ENCODE measurements at regions not wholly inside any gene's neighbourhood (a gene's known extent, or its start where the extent isn't known, plus 50 kb on each side); places are given as distances from the start of the nearest gene placed in this dataset.

- no peak for TF ChIP-seq Cebpa-rat (IDR thresholded peaks at IDR 0.05)
- no peak overlapping the region for H3K27ac ChIP-seq
Observed at GRCh38 chr11:112831969-112832766, 129.1 kb upstream of the NCAM1 start.

GRCh38 chr11:112834277-112834755, 126.9 kb upstream of the NCAM1 start:
- H3K4me2 ChIP-seq: no peak overlapping the region
- no peak overlapping the region for H3K4me3 ChIP-seq
- H3K27ac ChIP-seq: no peak overlapping the region
- H3K4me1 ChIP-seq: no peaks in the 10 kb centered on the region
- H3K36me3 ChIP-seq: no peaks in the 10 kb centered on the region
- H3K9ac ChIP-seq: no peak overlapping the region
- no peaks in the 10 kb centered on the region for H3K27me3 ChIP-seq
- no peak for TF ChIP-seq Cebpa-rat (IDR thresholded peaks at IDR 0.05)
- H3K9me3 ChIP-seq: no peaks in the 10 kb centered on the region
- H4K20me1 ChIP-seq: no peaks in the 10 kb centered on the region

More at GRCh38 chr11:112831969-112832766, 129.1 kb upstream of the NCAM1 start:
- H4K20me1 ChIP-seq: no peaks in the 10 kb centered on the region
- H3K9ac ChIP-seq: no peak overlapping the region
- no peaks in the 10 kb centered on the region for H3K36me3 ChIP-seq
- no peak overlapping the region for H3K4me3 ChIP-seq
- no peaks in the 10 kb centered on the region for H3K9me3 ChIP-seq
- no peaks in the 10 kb centered on the region for H3K27me3 ChIP-seq
- H3K4me1 ChIP-seq: no peaks in the 10 kb centered on the region
- no peak overlapping the region for H3K4me2 ChIP-seq

- Histone ChIP-seq H3K9ac (no peak overlapping the region), H3K4me1 (no peaks in the 10 kb centered on the region), H3K36me3 (no peaks in the 10 kb centered on the region), H4K20me1 (no peaks in the 10 kb centered on the region), H3K4me3 (no peak overlapping the region), H3K27ac (no peak overlapping the region), H3K4me2 (no peak overlapping the region), H3K9me3 (no peaks in the 10 kb centered on the region), H3K27me3 (no peaks in the 10 kb centered on the region)
- no peak for TF ChIP-seq Cebpa-rat (IDR thresholded peaks at IDR 0.05)
Observed at GRCh38 chr11:112835591-112836255, 125.5 kb upstream of the NCAM1 start.

GRCh38 chr11:112836256-112836602, 125.0 kb upstream of the NCAM1 start:
- Histone ChIP-seq H3K27ac (no peak overlapping the region), H3K4me3 (no peak overlapping the region), H3K9me3 (no peaks in the 10 kb centered on the region), H3K27me3 (no peaks in the 10 kb centered on the region), H3K4me2 (no peak overlapping the region), H3K4me1 (no peaks in the 10 kb centered on the region), H3K9ac (no peak overlapping the region), H4K20me1 (no peaks in the 10 kb centered on the region), H3K36me3 (no peaks in the 10 kb centered on the region)
- TF ChIP-seq Cebpa-rat (IDR thresholded peaks at IDR 0.05): no peak

GRCh38 chr11:112837162-112837826, 123.9 kb upstream of the NCAM1 start:
- H3K9me3 ChIP-seq: no peaks in the 10 kb centered on the region
- H3K9ac ChIP-seq: no peak overlapping the region
- no peaks in the 10 kb centered on the region for H3K4me1 ChIP-seq
- no peaks in the 10 kb centered on the region for H3K36me3 ChIP-seq
- no peaks in the 10 kb centered on the region for H4K20me1 ChIP-seq
- H3K27ac ChIP-seq: no peak overlapping the region
- no peak overlapping the region for H3K4me3 ChIP-seq
- TF ChIP-seq Cebpa-rat (IDR thresholded peaks at IDR 0.05): no peak
- H3K27me3 ChIP-seq: no peaks in the 10 kb centered on the region
- no peak overlapping the region for H3K4me2 ChIP-seq

- no peaks in the 10 kb centered on the region for H3K36me3 ChIP-seq
- H3K9me3 ChIP-seq: no peaks in the 10 kb centered on the region
- no peak overlapping the region for H3K9ac ChIP-seq
- H4K20me1 ChIP-seq: no peaks in the 10 kb centered on the region
- H3K4me3 ChIP-seq: no peak overlapping the region
- no peak overlapping the region for H3K4me2 ChIP-seq
- no peaks in the 10 kb centered on the region for H3K27me3 ChIP-seq
- no peak overlapping the region for H3K27ac ChIP-seq
- TF ChIP-seq Cebpa-rat (IDR thresholded peaks at IDR 0.05): no peak
- no peaks in the 10 kb centered on the region for H3K4me1 ChIP-seq
Observed at GRCh38 chr11:112839051-112839450, 122.2 kb upstream of the NCAM1 start.

GRCh38 chr11:112841729-112842128, 119.5 kb upstream of the NCAM1 start:
- Histone ChIP-seq H3K36me3 (no peaks in the 10 kb centered on the region), H3K9me3 (no peaks in the 10 kb centered on the region), H4K20me1 (no peaks in the 10 kb centered on the region), H3K4me2 (no peak overlapping the region), H3K27me3 (no peaks in the 10 kb centered on the region), H3K27ac (no peak overlapping the region), H3K9ac (no peak overlapping the region), H3K4me3 (no peak overlapping the region), H3K4me1 (no peaks in the 10 kb centered on the region)
- TF ChIP-seq Cebpa-rat (IDR thresholded peaks at IDR 0.05): no peak

GRCh38 chr11:112842151-112842550, 119.1 kb upstream of the NCAM1 start:
- no peak for TF ChIP-seq Cebpa-rat (IDR thresholded peaks at IDR 0.05)
- no peak overlapping the region for H3K4me2 ChIP-seq
- H3K9me3 ChIP-seq: no peaks in the 10 kb centered on the region
- H4K20me1 ChIP-seq: no peaks in the 10 kb centered on the region
- H3K36me3 ChIP-seq: no peaks in the 10 kb centered on the region
- H3K4me1 ChIP-seq: no peaks in the 10 kb centered on the region
- no peaks in the 10 kb centered on the region for H3K27me3 ChIP-seq
- no peak overlapping the region for H3K9ac ChIP-seq
- no peak overlapping the region for H3K4me3 ChIP-seq
- H3K27ac ChIP-seq: no peak overlapping the region

GRCh38 chr11:112844517-112844916, 116.7 kb upstream of the NCAM1 start:
- Histone ChIP-seq H3K4me2 (no peak overlapping the region), H3K36me3 (no peaks in the 10 kb centered on the region), H3K4me3 (no peak overlapping the region), H3K9ac (no peak overlapping the region), H3K27me3 (no peaks in the 10 kb centered on the region), H3K27ac (no peak overlapping the region), H4K20me1 (no peaks in the 10 kb centered on the region), H3K4me1 (no peaks in the 10 kb centered on the region), H3K9me3 (no peaks in the 10 kb centered on the region)
- no peak for TF ChIP-seq Cebpa-rat (IDR thresholded peaks at IDR 0.05)

GRCh38 chr11:112847568-112847967, 113.7 kb upstream of the NCAM1 start:
- TF ChIP-seq Cebpa-rat (IDR thresholded peaks at IDR 0.05): no peak
- no peak overlapping the region for H3K9ac ChIP-seq
- no peaks in the 10 kb centered on the region for H3K4me1 ChIP-seq
- no peak overlapping the region for H3K4me2 ChIP-seq
- no peak overlapping the region for H3K27ac ChIP-seq
- H4K20me1 ChIP-seq: no peaks in the 10 kb centered on the region
- H3K9me3 ChIP-seq: no peaks in the 10 kb centered on the region
- no peak overlapping the region for H3K4me3 ChIP-seq
- H3K36me3 ChIP-seq: no peaks in the 10 kb centered on the region
- H3K27me3 ChIP-seq: no peaks in the 10 kb centered on the region

All from BLaER1 (cell line).